Natural killer cell (primary cell): ENCODE measurements at regions not wholly inside any gene's neighbourhood (a gene's known extent, or its start where the extent isn't known, plus 50 kb on each side); places are given as distances from the start of the nearest gene placed in this dataset.

Source experiments
- ATAC-seq, 3 donors: fragments of 150-1000 bp in 2 of 3; fragments of 200-7000 bp in 1 of 3; cut with Tn5 transposase; 1 replicate in 1 of 3; 2 replicates in 2 of 3; pipeline ENCODE4 v1.10.0; 2021; ENCODE audit warnings: mild to moderate bottlenecking in 2 of 3, moderate library complexity in 2 of 3
- DNase-seq, 2 donors: peaks; one replicate each; pipeline versions ENCODE4 v3.0.0 to v3.0.0-alpha.2; 2013 to 2021; ENCODE audit warnings: mixed read lengths in 1 of 2
- H3K27ac ChIP-seq: one replicate; pipeline ENCODE4 v1.5.1; 2013; ENCODE audit warnings: mild to moderate bottlenecking, low read length
- H3K27me3 ChIP-seq: one replicate; pipeline ENCODE4 v1.6.1; 2013; ENCODE audit warnings: low read length; ENCODE audit not compliant: control insufficient read depth, insufficient read depth
- H3K36me3 ChIP-seq: one replicate; pipeline ENCODE4 v1.6.1; 2013; ENCODE audit warnings: low read length; ENCODE audit not compliant: control insufficient read depth, insufficient read depth
- H3K4me1 ChIP-seq: one replicate; pipeline ENCODE4 v1.6.1; 2013; ENCODE audit warnings: low read length; ENCODE audit not compliant: control insufficient read depth, insufficient read depth
- H3K4me3 ChIP-seq: one replicate; pipeline ENCODE4 v1.5.1; 2013; ENCODE audit warnings: low read length
- H3K9me3 ChIP-seq: one replicate; pipeline ENCODE4 v1.6.1; 2013; ENCODE audit warnings: low read length; ENCODE audit not compliant: control insufficient read depth, insufficient read depth
- H3K27ac Mint-ChIP-seq, 2 donors: one replicate each; pipeline ENCODE4 v1.8.0; 2022; ENCODE audit warnings: mild to moderate bottlenecking in 2 of 2, mixed read lengths in 2 of 2, moderate library complexity in 1 of 2
- H3K27me3 Mint-ChIP-seq, 2 donors: one replicate each; pipeline ENCODE4 v1.8.0; 2022; ENCODE audit warnings: low read depth in 2 of 2, mixed read lengths in 2 of 2
- H3K36me3 Mint-ChIP-seq: one replicate; pipeline ENCODE4 v1.8.0; 2022; ENCODE audit warnings: mixed read lengths
- H3K4me1 Mint-ChIP-seq, 2 donors: one replicate each; pipeline ENCODE4 v1.8.0; 2022; ENCODE audit warnings: mixed read lengths in 2 of 2
- H3K4me3 Mint-ChIP-seq: one replicate; pipeline ENCODE4 v1.8.0; 2022; ENCODE audit warnings: mild to moderate bottlenecking, moderate library complexity, mixed read lengths
- H3K9me3 Mint-ChIP-seq, 2 donors: one replicate each; pipeline ENCODE4 v1.8.0; 2022; ENCODE audit warnings: mixed read lengths in 2 of 2
- CTCF ChIP-seq: fragments of 200-600 bp; IDR thresholded peaks from one replicate; pipeline ENCODE4 v1.8.0; 2022; ENCODE audit warnings: antibody characterized with exemption
- WGBS: methylation state at CpG from one replicate; pipeline ENCODE4 v1.1.7; 2013; ENCODE audit warnings: missing lambda C conversion rate; ENCODE audit not compliant: insufficient coverage; 5-methylcytosine and 5-hydroxymethylcytosine counted together
- intact Hi-C: fragments of 100-400 bp; cut with micrococcal nuclease; formaldehyde crosslinking; loops from one replicate; pipeline ENCODE4 v1.14.2; 2022

GRCh38 chr5:143495821-143496275 lies 92.4 kb upstream of the NR3C1 start:
- H3K9me3 ChIP-seq, result no peaks in the 10 kb centered on the region
- no peaks in the 10 kb centered on the region for H3K36me3 ChIP-seq
- peaks cover 0 to 7% of the 10 kb centered on the region in 2 donors for H3K27me3 Mint-ChIP-seq
- peaks cover 8% of the 10 kb centered on the region for H3K36me3 Mint-ChIP-seq
- ATAC-seq (no peak), DNase-seq (no peak)
- no peak overlapping the region for H3K27ac Mint-ChIP-seq
- H3K4me1 Mint-ChIP-seq, result no peaks in the 10 kb centered on the region
- WGBS, result 82% methylated on average over 1 of the region's 2 CpGs
- no peaks in the 10 kb centered on the region for H3K9me3 Mint-ChIP-seq
- no peak overlapping the region for H3K27ac ChIP-seq
- no peak overlapping the region for H3K4me3 Mint-ChIP-seq
- TF ChIP-seq CTCF, result no peak
- no peaks in the 10 kb centered on the region for H3K27me3 ChIP-seq
- H3K4me3 ChIP-seq, result no peak overlapping the region
- intact Hi-C loops, result no loop called here
- H3K4me1 ChIP-seq, result no peaks in the 10 kb centered on the region

DNA sequence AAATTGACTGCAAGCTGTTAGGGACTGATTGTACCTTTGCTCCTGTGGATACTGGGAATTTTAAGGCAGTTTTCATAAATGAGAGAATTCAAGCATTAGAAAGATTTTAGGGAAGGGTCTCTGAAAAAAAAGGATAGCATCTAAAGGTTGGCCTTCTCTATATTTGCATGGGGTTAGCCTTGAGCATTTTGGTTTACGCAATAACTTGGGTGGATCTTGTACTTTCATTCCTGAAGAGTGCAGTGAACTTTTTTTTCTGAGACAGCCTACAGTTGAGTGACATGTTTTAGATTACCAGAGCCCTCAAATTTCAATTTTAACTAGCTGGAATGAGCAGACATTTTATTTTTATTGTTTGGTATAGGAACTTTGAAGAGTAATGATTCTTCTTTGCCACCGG lies 91.6 kb upstream of the NR3C1 start:
- Histone ChIP-seq H3K9me3 (no peaks in the 10 kb centered on the region), H3K4me1 (no peaks in the 10 kb centered on the region), H3K27me3 (no peaks in the 10 kb centered on the region), H3K27ac (no peak overlapping the region), H3K36me3 (no peaks in the 10 kb centered on the region), H3K4me3 (no peak overlapping the region)
- no peaks in the 10 kb centered on the region for H3K9me3 Mint-ChIP-seq
- H3K4me1 Mint-ChIP-seq, result no peaks in the 10 kb centered on the region
- WGBS, result 97% methylated on average over 2 of the region's 2 CpGs
- no peak overlapping the region for H3K27ac Mint-ChIP-seq
- H3K27me3 Mint-ChIP-seq, result peaks cover 0 to 7% of the 10 kb centered on the region in 2 donors
- H3K36me3 Mint-ChIP-seq, result peaks cover 8% of the 10 kb centered on the region
- no peak for DNase-seq
- ATAC-seq, result no peak
- intact Hi-C loops, result no loop called here
- TF ChIP-seq CTCF, result no peak
- H3K4me3 Mint-ChIP-seq, result no peak overlapping the region

- ATAC-seq, result no peak
- WGBS, result 33% methylated on average over 1 of the region's 1 CpG
- Mint-ChIP-seq H3K9me3 (no peaks in the 10 kb centered on the region), H3K4me3 (no peak overlapping the region), H3K4me1 (no peaks in the 10 kb centered on the region), H3K27me3 (peaks cover 0 to 7% of the 10 kb centered on the region in 2 donors), H3K27ac (no peak overlapping the region), H3K36me3 (peaks cover 8% of the 10 kb centered on the region)
- Histone ChIP-seq H3K9me3 (no peaks in the 10 kb centered on the region), H3K36me3 (no peaks in the 10 kb centered on the region), H3K27me3 (no peaks in the 10 kb centered on the region), H3K4me3 (no peak overlapping the region), H3K27ac (no peak overlapping the region), H3K4me1 (no peaks in the 10 kb centered on the region)
- no peak for TF ChIP-seq CTCF
- intact Hi-C loops, result no loop called here
- no peak for DNase-seq
Observed at GRCh38 chr5:143494595-143494994, 91.1 kb upstream of the NR3C1 start.

DNA sequence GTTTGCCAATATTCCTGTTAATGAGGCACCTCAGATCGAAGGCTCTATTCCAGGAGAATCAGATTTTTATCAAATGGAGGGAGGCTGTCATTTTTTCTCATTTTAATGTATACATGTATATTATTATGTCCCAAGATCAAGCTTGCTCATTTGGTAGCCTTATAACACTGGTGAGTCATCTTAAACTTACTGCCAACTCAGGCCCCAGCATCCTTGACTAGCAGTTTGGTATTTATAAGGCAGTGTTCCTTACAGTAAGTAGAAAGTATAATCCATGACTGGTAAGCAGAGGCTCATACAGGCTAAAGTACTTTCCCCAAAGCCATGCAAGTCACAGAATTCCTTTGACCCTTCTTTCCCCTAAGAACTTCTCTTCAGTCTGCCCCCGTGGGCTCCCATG lies 90.7 kb upstream of the NR3C1 start:
- no peak for DNase-seq
- Mint-ChIP-seq H3K27me3 (peaks cover 0 to 7% of the 10 kb centered on the region in 2 donors), H3K4me3 (no peak overlapping the region), H3K36me3 (peaks cover 8% of the 10 kb centered on the region), H3K9me3 (no peaks in the 10 kb centered on the region), H3K4me1 (no peaks in the 10 kb centered on the region), H3K27ac (no peak overlapping the region)
- Histone ChIP-seq H3K27me3 (no peaks in the 10 kb centered on the region), H3K9me3 (no peaks in the 10 kb centered on the region), H3K4me1 (no peaks in the 10 kb centered on the region), H3K27ac (no peak overlapping the region), H3K36me3 (no peaks in the 10 kb centered on the region), H3K4me3 (no peak overlapping the region)
- intact Hi-C loops, result no loop called here
- 90% methylated on average over 2 of the region's 2 CpGs for WGBS
- ATAC-seq, result no peak
- no peak for TF ChIP-seq CTCF
